Kidney (tissue), 13 donors: ENCODE measurements at regions not wholly inside any gene's neighbourhood (a gene's known extent, or its start where the extent isn't known, plus 50 kb on each side); places are given as distances from the start of the nearest gene placed in this dataset.
"Not testable (repeated sequence)": the region's sequence is repeated elsewhere in the genome, so short reads cannot be mapped to it uniquely, and the experiment has no call there.

Experiments used
- DNase-seq, 5 donors: peaks; one replicate each; pipeline ENCODE4 v3.0.0-alpha.2; 2013 to 2020
- FAIRE-seq: peaks from 2 replicates; lab custom pipeline; 2012; peaks lifted over from hg19 to GRCh38; lab: Jason Lieb, UNC
- H3K27ac ChIP-seq, 2 donors: one replicate each; pipeline ENCODE4 v1.7.0; 2013; ENCODE audit warnings: low read depth in 2 of 2, low read length in 2 of 2, inconsistent platforms in 1 of 2
- H3K27me3 ChIP-seq: one replicate; pipeline ENCODE4 v1.7.1; 2013; ENCODE audit warnings: low read length, inconsistent platforms; ENCODE audit not compliant: control insufficient read depth, insufficient read depth
- H3K36me3 ChIP-seq, 3 donors: one replicate each; pipeline versions ENCODE4 v1.7.0 to v1.7.1; 2013; ENCODE audit warnings: low read length in 3 of 3, control low read depth in 1 of 3, inconsistent platforms in 1 of 3; ENCODE audit not compliant: insufficient read depth in 3 of 3, control insufficient read depth in 2 of 3
- H3K4me1 ChIP-seq, 3 donors: one replicate each; pipeline versions ENCODE4 v1.7.0 to v1.7.1; 2013; ENCODE audit warnings: low read length in 3 of 3, inconsistent platforms in 1 of 3, low read depth in 1 of 3; ENCODE audit not compliant: control insufficient read depth in 2 of 3, insufficient read depth in 2 of 3
- H3K4me3 ChIP-seq, 3 donors: one replicate each; pipeline versions ENCODE4 v1.7.0 to v1.8.1; 2013; ENCODE audit warnings: low read length in 3 of 3, control low read depth in 1 of 3, inconsistent platforms in 1 of 3
- H3K9ac ChIP-seq, 3 donors: one replicate each; pipeline versions ENCODE4 v1.7.0 to v1.7.1; 2013; ENCODE audit warnings: low read length in 3 of 3, control low read depth in 1 of 3, inconsistent platforms in 1 of 3
- H3K9me3 ChIP-seq, 3 donors: one replicate each; pipeline versions ENCODE4 v1.7.0 to v1.7.1; 2013; ENCODE audit warnings: low read length in 3 of 3, control low read depth in 1 of 3, inconsistent platforms in 1 of 3; ENCODE audit not compliant: control insufficient read depth in 2 of 3, insufficient read depth in 1 of 3
- intact Hi-C: fragments of 100-400 bp; cut with DNase I; formaldehyde crosslinking; loops from one replicate; pipeline ENCODE4 v1.11.1; 2022
- TF ChIP-seq, protein P1 (sequence below): IDR thresholded peaks from 3 replicates; pipeline ENCODE4 v1.5.1; 2012; ENCODE audit warnings: mild to moderate bottlenecking, moderate library complexity, borderline replicate concordance; ENCODE audit not compliant: insufficient read depth; ENCODE audit errors: extremely low read depth
- donor health status: control.
- donor health status: control.
- donor health status: control.
- donor health status: control.
- donor health status: control.
- donor health status: DM: yes; HTN: yes; CAD: no.
- donor health status: Normal renal cell carcinoma (clear cell type).

DNA sequence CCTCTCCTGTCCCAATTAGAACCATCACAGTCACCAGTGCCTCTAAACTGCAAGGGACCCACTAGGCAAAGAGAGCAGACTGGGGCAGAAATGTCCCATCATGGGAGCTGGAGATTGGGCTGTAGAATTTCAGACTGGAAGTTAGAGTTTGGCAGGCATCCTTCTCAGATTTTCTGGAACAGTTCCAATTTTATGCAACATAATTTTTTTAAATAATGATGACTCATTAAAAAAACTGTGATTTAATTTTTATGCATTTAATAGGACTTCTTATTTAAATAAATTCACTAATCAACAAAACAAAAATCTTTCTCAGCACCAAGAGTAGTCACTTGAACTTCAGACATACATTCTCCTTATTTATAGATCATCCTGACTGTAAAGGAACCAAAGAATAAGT is 84.6 kb upstream of the SLC7A14 start:
- no peak for FAIRE-seq
- Histone ChIP-seq H3K9ac (no peak overlapping the region), H3K27me3 (no peaks in the 10 kb centered on the region), H3K4me1 (no peaks in the 10 kb centered on the region), H3K9me3 (peaks cover 0 to 3% (median 0%) of the 10 kb centered on the region in 3 donors), H3K27ac (no peak overlapping the region), H3K36me3 (no peaks in the 10 kb centered on the region), H3K4me3 (no peak overlapping the region)
- TF ChIP-seq, protein P1, sequence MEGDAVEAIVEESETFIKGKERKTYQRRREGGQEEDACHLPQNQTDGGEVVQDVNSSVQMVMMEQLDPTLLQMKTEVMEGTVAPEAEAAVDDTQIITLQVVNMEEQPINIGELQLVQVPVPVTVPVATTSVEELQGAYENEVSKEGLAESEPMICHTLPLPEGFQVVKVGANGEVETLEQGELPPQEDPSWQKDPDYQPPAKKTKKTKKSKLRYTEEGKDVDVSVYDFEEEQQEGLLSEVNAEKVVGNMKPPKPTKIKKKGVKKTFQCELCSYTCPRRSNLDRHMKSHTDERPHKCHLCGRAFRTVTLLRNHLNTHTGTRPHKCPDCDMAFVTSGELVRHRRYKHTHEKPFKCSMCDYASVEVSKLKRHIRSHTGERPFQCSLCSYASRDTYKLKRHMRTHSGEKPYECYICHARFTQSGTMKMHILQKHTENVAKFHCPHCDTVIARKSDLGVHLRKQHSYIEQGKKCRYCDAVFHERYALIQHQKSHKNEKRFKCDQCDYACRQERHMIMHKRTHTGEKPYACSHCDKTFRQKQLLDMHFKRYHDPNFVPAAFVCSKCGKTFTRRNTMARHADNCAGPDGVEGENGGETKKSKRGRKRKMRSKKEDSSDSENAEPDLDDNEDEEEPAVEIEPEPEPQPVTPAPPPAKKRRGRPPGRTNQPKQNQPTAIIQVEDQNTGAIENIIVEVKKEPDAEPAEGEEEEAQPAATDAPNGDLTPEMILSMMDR, result no peak
- intact Hi-C loops, result no loop called here
- DNase-seq, result no peak

DNA sequence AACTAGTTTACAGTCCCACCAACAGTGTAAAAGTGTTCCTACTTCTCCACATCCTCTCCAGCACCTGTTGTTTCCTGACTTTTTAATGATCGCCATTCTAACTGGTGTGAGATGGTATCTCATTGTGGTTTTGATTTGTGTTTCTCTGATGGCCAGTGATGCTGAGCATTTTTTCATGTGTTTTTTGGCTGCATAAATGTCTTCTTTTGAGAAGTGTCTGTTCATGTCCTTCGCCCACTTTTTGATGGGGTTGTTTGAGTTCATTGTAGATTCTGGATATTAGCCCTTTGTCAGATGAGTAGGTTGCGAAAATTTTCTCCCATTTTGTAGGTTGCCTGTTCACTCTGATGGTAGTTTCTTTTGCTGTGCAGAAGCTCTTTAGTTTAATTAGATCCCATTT is 77.1 kb upstream of the SLC7A14 start:
- H3K9me3 ChIP-seq, H3K27me3 ChIP-seq, H3K4me1 ChIP-seq, FAIRE-seq, H3K36me3 ChIP-seq, H3K27ac ChIP-seq, H3K4me3 ChIP-seq, H3K9ac ChIP-seq, intact Hi-C loops, DNase-seq: not testable (repeated sequence)

DNA sequence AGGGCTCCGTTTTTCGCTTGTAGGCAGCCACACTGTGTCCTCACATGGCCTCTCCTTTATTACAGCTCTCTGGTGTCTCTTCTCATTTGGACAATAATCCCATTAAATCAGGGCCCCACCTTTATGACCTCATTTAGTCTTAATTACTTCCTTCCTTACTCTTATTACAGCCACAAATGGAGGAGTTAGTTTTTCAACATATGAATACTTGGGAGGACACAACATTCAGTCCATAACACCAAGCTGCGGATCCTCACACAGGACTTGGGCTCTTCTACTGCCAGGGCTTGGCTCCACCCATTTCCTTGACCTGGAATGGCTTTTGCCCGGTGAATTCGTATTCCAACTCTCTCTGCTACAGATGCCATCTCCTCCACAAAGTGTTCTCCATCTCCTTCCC is 74.3 kb upstream of the SLC7A14 start:
- Histone ChIP-seq H3K4me1 (peaks cover 0 to 14% (median 0%) of the 10 kb centered on the region in 3 donors), H3K27me3 (no peaks in the 10 kb centered on the region), H3K4me3 (no peak overlapping the region), H3K27ac (no peak overlapping the region), H3K36me3 (no peaks in the 10 kb centered on the region), H3K9ac (no peak overlapping the region), H3K9me3 (no peaks in the 10 kb centered on the region)
- TF ChIP-seq, protein P1, result no peak
- DNase-seq, result no peak
- no peak for FAIRE-seq
- intact Hi-C loops, result no loop called here

DNA sequence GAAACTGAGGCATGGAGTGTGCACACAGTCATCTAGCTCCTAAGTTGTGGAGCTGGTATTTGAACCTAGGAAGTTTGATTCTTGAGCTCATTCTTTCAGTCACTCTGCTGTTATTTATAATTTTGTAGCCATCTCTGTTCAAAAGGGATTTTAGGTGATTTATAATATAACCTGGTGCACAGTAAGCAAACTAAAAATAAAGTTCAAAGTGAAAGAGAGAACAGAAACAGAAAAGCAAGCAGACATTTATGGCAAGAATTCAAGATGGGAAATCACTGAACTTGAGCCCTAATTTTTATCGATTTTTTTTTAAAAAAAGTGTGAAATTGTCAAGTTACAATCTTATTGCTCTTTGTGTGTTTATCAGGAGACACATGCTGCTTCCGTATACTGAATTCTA is 71.4 kb upstream of the SLC7A14 start:
- H3K27ac ChIP-seq, result no peak overlapping the region
- intact Hi-C loops, result no loop called here
- no peaks in the 10 kb centered on the region for H3K36me3 ChIP-seq
- H3K27me3 ChIP-seq, result no peaks in the 10 kb centered on the region
- H3K9me3 ChIP-seq, result no peaks in the 10 kb centered on the region
- no peak overlapping the region for H3K9ac ChIP-seq
- FAIRE-seq (no peak), DNase-seq (no peak)
- peak overlapping the region in 1 of 3 donors; percentile 10 for H3K4me3 ChIP-seq
- H3K4me1 ChIP-seq, result peaks cover 0 to 14% (median 0%) of the 10 kb centered on the region in 3 donors
- TF ChIP-seq, protein P1, result no peak
